NCI-H446 (cell line): ENCODE measurements at regions not wholly inside any gene's neighbourhood (a gene's known extent, or its start where the extent isn't known, plus 50 kb on each side); places are given as distances from the start of the nearest gene placed in this dataset.

Experiments used
- DNase-seq, 2 experiments: peaks; one replicate each; lab custom pipeline; 2025; lab: John Stamatoyannopoulos, UW

GRCh38 chr16:82567175-82567574 lies 59.6 kb upstream of the CDH13 start:
- no peak for DNase-seq

DNA sequence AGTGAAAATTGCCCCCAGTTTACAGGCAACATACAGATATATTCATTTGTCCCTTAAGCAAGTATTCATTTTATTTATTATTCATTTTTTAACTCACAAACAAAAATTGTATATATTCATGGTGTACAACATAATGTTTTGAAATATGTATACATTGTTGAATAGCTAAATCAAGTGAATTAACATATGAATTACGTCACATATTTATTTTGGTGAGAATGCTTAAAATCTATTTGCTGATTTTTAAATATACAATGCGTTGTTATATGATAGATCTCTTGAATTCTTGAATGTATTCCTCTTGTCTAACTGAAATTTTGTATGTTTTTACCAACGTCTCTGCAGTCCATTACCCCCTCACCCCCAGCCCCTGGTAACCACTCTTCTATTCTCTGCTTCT lies 63.4 kb upstream of the CDH13 start:
- no peak for DNase-seq

DNA sequence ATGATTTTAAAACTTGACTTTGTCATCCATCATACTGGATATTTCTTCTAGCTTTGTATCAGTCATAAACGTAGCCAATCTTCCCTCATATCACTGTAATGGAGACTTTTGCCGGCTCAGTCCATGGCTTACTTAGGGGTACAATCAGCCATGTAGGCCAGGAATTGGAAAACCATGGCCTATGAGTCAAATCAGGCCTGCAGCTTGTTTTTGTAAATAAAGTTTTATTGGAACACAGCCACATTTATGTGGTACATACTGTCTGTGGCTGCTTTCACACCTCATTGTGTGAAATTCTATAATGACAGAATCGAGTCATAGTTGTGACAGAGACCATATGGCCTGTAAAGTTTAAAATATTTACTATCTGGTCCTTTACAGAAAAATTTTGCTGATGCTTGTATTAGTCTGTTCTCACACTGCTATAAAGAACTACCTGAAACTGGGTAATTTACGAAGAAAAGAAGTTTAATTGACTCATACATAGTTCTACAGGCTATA lies 64.5 kb upstream of the CDH13 start:
- DNase-seq: no peak

- no peak for DNase-seq
These were observed 65.9 kb upstream of the CDH13 start for GRCh38 chr16:82560805-82561325.

DNA sequence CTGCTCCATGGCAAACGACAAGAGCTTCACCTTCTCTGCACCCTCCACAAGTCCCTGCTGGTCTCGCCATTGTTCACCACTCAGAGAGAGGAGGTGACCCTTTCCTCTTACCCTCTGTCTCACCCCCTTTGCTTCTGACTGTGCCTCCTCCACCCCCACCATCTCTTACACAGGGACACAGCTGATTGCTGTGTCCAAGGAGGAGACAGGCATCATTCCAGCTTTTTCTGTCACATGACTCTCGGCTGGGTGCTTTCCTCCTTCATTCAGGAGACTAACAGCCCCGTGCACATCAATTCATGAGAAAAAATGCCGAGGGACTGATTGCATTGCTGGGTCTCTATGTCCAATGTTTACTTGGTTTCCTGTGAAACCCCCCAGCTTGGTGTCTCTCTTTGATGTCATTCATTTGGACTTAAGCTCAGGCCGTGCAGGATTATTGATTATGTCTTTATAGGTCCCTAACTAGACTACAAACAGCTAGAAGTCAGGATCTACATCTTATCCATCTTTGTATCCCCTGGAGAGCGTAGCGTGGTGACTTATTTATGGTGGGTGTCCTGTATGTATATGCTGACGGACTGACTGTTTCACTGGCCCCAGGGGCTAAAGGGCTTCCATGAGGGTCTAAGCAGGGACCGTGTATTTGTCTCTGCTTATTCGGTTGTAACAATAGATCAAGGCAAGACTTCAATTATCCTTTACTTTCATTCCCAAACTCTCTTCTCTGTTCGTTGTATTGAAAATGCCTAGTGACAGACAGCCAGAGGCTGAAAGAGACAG lies 82.2 kb upstream of the CDH13 start:
- DNase-seq: no peak

DNA sequence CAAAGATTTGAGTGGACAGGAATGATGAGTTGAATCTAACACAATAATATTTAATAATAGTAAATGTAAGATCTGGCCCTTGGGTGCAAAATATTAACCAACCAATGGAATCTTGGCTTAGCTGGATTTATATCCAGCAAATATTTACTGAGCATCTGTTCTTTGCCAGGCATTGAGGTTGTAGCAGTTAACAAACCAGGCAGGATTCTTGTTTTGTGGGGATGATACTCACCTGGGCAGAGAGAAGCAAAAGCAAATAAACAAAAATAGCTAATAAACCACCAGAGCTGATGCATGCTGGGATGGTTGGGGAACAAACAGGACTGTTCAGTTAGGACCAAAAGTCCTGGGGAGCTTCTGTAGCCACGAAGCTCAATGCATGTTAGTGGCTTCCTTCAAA lies 84.1 kb upstream of the CDH13 start:
- no peak for DNase-seq

DNA sequence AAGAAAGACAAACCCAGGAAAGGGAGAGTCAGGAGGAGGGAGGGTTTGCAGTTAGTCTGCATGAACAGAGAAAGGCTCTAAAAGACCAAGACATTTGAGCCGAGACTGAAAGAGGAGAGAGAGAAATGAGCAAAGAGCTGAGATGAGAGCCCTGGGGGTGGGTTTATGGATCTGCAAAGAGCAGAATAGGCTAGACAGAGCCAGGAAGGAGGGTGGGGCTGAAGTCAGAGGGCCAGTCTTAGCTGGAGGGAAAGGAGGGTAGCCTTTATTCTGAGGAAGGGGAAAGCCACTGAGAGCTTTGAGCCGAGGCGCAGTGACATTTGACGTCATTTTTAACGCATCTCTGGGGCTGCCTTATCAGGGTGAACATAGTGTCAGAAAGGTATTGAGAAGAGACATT lies 85.7 kb upstream of the CDH13 start:
- DNase-seq: no peak

DNA sequence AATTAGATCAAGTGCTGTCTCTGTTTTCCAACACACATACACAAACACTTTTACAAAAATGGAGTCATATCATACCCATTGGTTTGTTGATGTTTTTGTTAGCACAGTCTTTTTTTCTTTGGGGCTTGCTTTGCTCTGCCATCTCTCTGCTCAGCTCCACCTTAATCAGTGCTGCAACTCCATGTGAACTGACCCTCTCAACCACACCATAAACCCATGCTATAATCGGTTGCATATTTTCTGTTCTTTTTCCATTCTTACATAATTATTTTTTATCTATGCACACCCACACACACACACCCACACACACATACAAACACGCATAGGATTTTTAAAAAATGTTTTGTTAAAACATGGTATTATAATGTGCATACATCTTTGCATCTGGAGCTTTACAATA lies 91.0 kb upstream of the CDH13 start:
- no peak for DNase-seq

- DNase-seq: no peak
These were observed 91.5 kb upstream of the CDH13 start for GRCh38 chr16:82535262-82535661.

DNA sequence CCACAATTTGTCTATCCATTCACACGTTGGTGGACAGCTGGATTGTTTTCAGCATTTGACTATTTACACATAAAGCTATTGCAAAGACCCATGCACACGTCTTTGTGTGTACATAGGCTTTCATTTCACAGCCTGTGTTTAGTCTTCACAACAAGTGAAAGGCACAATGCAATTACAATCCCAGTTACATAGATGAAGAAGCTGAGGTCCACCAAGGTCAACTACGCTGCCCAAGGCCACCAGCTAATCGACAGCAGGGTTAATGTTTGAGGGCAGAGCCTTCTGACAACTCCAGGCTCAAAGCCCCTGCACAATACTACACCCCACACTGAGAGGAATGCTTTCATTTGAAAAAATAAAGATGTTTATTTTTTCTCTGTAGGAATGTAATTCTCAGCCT lies 93.6 kb upstream of the CDH13 start:
- no peak for DNase-seq

GRCh38 chr16:82530883-82531282 lies 95.9 kb upstream of the CDH13 start:
- DNase-seq: no peak

GRCh38 chr16:82527101-82527500 lies 99.7 kb upstream of the CDH13 start:
- DNase-seq: no peak

DNA sequence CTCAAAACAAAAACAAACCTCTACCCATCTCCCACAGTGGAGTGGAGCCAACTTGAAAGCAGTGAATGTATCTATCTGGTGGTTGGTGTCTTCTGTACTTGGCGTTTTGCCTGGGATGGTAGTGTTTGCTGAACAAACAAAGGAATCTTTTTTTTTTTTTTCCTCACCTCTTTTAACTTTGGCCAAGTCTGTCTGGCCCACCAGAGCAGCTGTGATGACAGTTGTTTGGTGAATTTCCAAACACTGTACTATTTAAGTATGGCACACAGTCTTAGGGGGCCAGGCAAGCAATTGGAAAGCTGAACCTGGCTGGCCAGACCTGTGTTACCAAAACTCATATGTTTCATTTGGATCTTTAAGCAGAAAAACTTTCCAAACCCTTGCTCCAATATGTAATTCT lies 101.8 kb upstream of the CDH13 start:
- no peak for DNase-seq

- no peak for DNase-seq
These were observed 103.0 kb upstream of the CDH13 start for GRCh38 chr16:82523815-82524214.

GRCh38 chr16:82522026-82522425 lies 104.7 kb upstream of the CDH13 start:
- DNase-seq: no peak

DNA sequence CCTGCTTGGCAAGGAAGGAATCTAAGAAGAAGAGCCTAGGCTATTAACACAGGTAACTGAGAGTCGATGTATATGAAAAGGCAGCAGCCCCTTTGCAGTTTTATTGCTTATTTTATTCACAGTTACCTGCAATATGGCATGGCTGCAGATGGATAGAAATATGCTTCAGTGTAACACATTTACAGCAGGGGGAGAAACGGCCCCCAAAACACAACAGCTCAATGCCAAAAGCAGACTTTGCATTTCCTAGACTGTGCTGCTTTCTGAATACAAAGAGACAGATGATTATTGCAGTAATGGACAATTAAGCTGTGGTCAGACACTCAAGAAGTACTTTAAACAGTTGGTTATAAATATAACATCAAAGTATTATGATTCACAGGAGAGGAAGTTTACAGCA lies 108.0 kb upstream of the CDH13 start:
- no peak for DNase-seq

- no peak for DNase-seq
These were observed 112.5 kb upstream of the CDH13 start for GRCh38 chr16:82514262-82514661.

GRCh38 chr16:82510789-82511305 lies 115.9 kb upstream of the CDH13 start:
- DNase-seq: no peak

DNA sequence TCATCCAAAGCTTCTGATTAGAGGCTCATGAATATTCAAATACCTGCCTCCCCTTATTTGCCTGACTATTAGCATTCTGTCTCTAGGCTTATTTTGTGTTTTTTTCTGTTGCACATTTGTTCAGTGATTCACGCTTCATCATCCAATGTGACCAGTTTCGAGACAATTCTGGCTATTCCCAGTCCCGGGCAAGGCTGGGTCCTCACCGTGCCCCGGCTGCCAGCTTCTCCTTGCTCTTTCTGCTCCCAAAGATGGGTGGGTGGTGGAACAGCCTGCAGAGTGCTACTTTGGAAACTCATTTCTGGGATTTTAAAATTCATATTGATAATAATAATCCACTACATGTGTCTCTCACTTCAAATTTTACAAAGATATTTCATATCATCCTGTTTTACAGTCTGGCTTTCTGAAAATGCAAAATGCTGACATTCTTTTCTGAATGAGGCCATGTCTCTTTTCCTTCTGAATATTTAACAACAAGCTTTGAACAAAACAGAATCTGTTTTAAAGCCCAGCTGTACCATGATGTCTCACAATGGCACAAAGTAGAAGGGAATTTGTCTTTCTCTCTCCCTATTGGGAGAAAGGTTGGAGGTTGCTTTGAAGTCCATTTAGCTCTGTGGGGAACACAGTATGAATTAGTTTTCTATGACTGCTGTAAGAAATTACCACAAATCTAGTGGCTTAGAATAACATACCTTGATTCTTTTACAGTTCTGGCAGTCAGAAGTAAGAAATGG lies 116.9 kb upstream of the CDH13 start:
- DNase-seq: no peak

DNA sequence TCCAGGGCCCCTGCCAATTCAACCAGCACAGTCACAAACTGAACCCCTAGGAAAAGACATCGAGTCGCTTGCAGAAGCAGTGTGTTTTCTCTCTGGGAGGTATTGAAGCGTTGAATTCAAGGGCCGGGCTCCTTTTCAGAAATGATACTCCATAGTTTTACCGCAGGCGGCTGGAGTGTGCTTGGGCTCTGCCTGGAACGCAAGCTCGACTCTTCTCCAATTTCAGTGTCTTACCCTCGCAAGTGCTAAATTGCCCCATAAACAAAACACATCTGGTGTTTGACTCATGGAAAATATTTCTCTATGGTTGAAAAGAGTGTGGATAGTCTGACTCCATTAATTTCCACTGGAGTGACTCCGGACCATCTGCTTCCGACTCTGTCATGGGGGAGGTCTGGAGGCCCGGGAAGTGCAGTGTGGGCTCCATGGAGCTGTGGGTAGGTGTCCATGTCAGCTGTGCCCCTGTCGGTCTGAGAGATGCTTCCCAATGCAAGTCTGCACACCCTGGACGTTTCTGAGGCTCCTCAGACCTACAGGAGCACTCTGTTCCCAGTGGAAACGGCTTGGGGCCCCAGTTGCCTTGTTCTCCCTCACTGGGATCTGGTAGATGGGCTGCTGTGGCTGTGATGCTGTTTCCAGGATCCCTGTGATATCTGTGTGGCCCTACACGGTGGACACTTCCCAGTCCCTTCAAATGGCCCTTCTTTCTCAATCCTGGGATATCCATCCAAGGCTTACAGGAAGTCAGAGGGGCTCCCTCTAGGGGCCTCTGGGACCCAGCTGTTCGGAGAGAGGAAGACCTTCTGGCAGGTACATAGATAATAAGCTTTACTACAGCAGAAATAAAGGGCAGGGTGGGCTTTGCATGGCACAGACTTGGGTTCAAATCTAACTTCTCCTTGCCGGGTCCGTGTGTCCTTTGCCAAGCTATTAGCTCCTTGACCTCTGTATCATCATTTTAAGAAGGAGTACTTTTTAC lies 119.8 kb upstream of the CDH13 start:
- DNase-seq: no peak

- DNase-seq: no peak
These were observed 121.9 kb upstream of the CDH13 start for GRCh38 chr16:82504836-82505235.

- no peak for DNase-seq
These were observed 127.5 kb upstream of the CDH13 start for GRCh38 chr16:82499302-82499701.
